Right atrium auricular region (tissue), 2 donors: ENCODE measurements at regions not wholly inside any gene's neighbourhood (a gene's known extent, or its start where the extent isn't known, plus 50 kb on each side); places are given as distances from the start of the nearest gene placed in this dataset.

ENCODE experiments used
- DNase-seq: peaks from one replicate; pipeline ENCODE4 v3.0.0-alpha.2; 2019; ENCODE audit warnings: low spot score
- H3K27ac ChIP-seq, 2 donors: fragments of 200-600 bp; sonication (generic); 1 replicate in 1 of 2; 2 replicates in 1 of 2; pipeline ENCODE4 v1.5.1; 2016 to 2019
- H3K27me3 ChIP-seq, 2 donors: fragments of 200-600 bp; sonication (generic); one replicate each; pipeline versions ENCODE4 v1.5.1 to v1.6.0; 2017 to 2019
- H3K36me3 ChIP-seq: fragments of 200-600 bp; sonication (generic); one replicate; pipeline ENCODE4 v1.5.1; 2016
- H3K4me1 ChIP-seq, 2 donors: fragments of 200-600 bp; sonication (generic); one replicate each; pipeline versions ENCODE4 v1.5.1 to v1.6.0; 2017 to 2019
- H3K4me3 ChIP-seq, 2 donors: fragments of 200-600 bp; sonication (generic); 1 replicate in 1 of 2; 2 replicates in 1 of 2; pipeline ENCODE4 v1.5.1; 2017 to 2019; ENCODE audit warnings: mild to moderate bottlenecking in 1 of 2, moderate library complexity in 1 of 2
- H3K9me3 ChIP-seq, 2 donors: fragments of 200-600 bp; sonication (generic); one replicate each; pipeline ENCODE4 v1.5.1; 2019
- TF ChIP-seq, protein P1 (sequence below), 2 donors: fragments of 200-600 bp; sonication (generic); IDR thresholded peaks; one replicate each; pipeline ENCODE4 v1.5.1; 2019; ENCODE audit warnings: antibody characterized with exemption in 2 of 2

DNA sequence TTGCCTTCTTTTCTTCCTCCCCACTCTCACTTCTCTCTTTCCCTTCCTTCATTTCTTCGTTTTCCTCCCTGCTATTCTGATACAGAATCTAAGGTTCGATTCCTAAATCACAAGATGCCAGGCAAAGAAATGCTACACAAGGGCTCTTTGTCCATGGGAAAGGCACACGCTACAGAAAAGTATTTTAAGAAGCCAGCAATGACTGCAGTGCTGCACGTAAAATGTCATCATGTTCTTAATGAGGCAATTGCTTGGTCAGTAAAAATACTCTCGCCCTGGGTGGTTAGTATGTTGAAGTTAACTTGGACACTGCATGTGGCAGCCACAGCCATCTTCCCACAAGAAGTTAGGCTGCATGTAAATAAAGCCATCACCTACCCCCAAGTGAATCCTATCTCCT, 178.4 kb downstream of the DHX15 start:
- H3K27me3 ChIP-seq: no peaks in the 10 kb centered on the region
- no peak overlapping the region for H3K4me3 ChIP-seq
- TF ChIP-seq, protein P1, sequence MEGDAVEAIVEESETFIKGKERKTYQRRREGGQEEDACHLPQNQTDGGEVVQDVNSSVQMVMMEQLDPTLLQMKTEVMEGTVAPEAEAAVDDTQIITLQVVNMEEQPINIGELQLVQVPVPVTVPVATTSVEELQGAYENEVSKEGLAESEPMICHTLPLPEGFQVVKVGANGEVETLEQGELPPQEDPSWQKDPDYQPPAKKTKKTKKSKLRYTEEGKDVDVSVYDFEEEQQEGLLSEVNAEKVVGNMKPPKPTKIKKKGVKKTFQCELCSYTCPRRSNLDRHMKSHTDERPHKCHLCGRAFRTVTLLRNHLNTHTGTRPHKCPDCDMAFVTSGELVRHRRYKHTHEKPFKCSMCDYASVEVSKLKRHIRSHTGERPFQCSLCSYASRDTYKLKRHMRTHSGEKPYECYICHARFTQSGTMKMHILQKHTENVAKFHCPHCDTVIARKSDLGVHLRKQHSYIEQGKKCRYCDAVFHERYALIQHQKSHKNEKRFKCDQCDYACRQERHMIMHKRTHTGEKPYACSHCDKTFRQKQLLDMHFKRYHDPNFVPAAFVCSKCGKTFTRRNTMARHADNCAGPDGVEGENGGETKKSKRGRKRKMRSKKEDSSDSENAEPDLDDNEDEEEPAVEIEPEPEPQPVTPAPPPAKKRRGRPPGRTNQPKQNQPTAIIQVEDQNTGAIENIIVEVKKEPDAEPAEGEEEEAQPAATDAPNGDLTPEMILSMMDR (IDR thresholded peaks at IDR 0.05): no peak
- H3K27ac ChIP-seq: no peak overlapping the region
- no peaks in the 10 kb centered on the region for H3K4me1 ChIP-seq
- H3K36me3 ChIP-seq: no peaks in the 10 kb centered on the region
- no peaks in the 10 kb centered on the region for H3K9me3 ChIP-seq
- DNase-seq: no peak

- Histone ChIP-seq H3K27me3 (no peaks in the 10 kb centered on the region), H3K4me1 (no peaks in the 10 kb centered on the region), H3K9me3 (no peaks in the 10 kb centered on the region), H3K36me3 (no peaks in the 10 kb centered on the region), H3K4me3 (no peak overlapping the region), H3K27ac (no peak overlapping the region)
- TF ChIP-seq, protein P1 (IDR thresholded peaks at IDR 0.05): no peak
- no peak for DNase-seq
These were observed 179.0 kb downstream of the DHX15 start for GRCh38 chr4:24405341-24405740.

- TF ChIP-seq, protein P1 (IDR thresholded peaks at IDR 0.05): no peak
- H3K9me3 ChIP-seq: no peaks in the 10 kb centered on the region
- H3K27me3 ChIP-seq: no peaks in the 10 kb centered on the region
- H3K4me1 ChIP-seq: no peaks in the 10 kb centered on the region
- no peak overlapping the region for H3K27ac ChIP-seq
- no peaks in the 10 kb centered on the region for H3K36me3 ChIP-seq
- DNase-seq: no peak
- no peak overlapping the region for H3K4me3 ChIP-seq
These were observed 180.1 kb downstream of the DHX15 start for GRCh38 chr4:24404281-24404680.

GRCh38 chr4:24403265-24403664, 181.1 kb downstream of the DHX15 start:
- Histone ChIP-seq H3K36me3 (no peaks in the 10 kb centered on the region), H3K27ac (no peak overlapping the region), H3K27me3 (no peaks in the 10 kb centered on the region), H3K4me3 (no peak overlapping the region), H3K4me1 (no peaks in the 10 kb centered on the region), H3K9me3 (no peaks in the 10 kb centered on the region)
- TF ChIP-seq, protein P1 (IDR thresholded peaks at IDR 0.05): no peak
- no peak for DNase-seq

DNA sequence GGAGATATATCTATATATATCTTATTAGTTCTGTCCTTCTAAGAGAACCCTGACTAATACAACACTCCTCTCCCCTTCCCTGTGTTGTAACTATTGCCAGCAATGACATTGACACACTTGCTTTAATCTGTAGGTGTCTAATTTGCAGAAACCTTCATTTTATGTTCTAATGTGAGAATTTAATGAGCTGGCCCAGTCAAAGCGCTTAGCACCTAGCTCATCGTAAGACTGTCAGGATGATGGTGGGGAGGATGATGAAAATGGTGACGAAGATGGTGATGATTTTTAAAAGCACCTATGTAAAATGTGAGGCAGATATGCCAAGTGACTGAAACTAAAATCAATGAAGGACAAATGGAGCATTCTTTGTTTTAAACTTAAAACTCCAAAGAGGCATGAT, 183.8 kb downstream of the DHX15 start:
- Histone ChIP-seq H3K27me3 (no peaks in the 10 kb centered on the region), H3K4me3 (no peak overlapping the region), H3K4me1 (no peaks in the 10 kb centered on the region), H3K27ac (no peak overlapping the region), H3K36me3 (no peaks in the 10 kb centered on the region), H3K9me3 (no peaks in the 10 kb centered on the region)
- DNase-seq: no peak
- TF ChIP-seq, protein P1 (IDR thresholded peaks at IDR 0.05): no peak

DNA sequence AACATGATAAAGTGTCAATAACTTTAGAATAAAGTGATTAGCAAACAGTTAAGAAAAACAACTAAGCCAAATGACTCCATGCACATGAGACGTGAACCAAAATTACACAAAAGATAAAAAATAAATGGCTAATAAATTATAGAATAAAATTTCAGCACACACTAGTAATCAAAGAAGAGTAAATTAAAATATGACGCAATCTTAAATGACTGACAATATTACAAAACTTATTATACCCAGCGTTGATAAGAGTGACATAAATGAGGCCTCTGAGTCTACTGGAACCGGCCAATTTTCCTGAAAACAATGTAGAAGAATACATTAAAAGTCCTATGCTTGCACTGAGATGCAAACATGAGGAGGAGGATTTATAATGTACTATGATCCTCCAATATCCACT, 187.4 kb downstream of the DHX15 start:
- Histone ChIP-seq H3K9me3 (no peaks in the 10 kb centered on the region), H3K36me3 (no peaks in the 10 kb centered on the region), H3K27ac (no peak overlapping the region), H3K27me3 (no peaks in the 10 kb centered on the region), H3K4me3 (no peak overlapping the region), H3K4me1 (no peaks in the 10 kb centered on the region)
- TF ChIP-seq, protein P1 (IDR thresholded peaks at IDR 0.05): no peak
- no peak for DNase-seq
